C4-2B (cell line): ENCODE measurements at regions not wholly inside any gene's neighbourhood (a gene's known extent, or its start where the extent isn't known, plus 50 kb on each side); places are given as distances from the start of the nearest gene placed in this dataset.

Source experiments
- H3K27ac ChIP-seq: fragments of 450-650 bp; 2 replicates; pipeline ENCODE4 v1.5.1; 2017
- ZFX ChIP-seq: fragments of 450-650 bp; IDR thresholded peaks from 2 replicates; pipeline ENCODE4 v1.6.1; 2017
- TF ChIP-seq, protein P1 (sequence below): fragments of 450-650 bp; conservative IDR thresholded peaks from 2 replicates; pipeline ENCODE4 v1.5.1; 2017; ENCODE audit warnings: mild to moderate bottlenecking

DNA sequence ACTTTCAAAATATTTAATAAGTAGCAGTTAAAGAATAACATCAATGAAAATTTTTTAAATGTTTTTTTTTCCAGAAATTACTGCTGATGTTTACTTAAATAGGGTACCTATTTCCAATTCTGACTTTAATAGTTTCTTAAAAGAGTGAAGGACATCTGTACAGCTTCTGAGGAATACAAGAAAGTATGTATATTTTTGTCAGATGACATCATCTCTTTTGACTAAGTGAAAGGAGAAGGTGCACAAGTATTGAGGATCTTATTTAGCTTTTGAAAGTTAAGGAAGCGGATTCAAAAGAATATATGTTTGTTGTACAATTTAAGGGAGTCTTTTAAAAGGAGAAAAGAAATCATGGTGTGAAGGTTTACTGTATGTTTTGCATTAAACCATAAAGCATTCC, 90.0 kb upstream of the SLC35B3 start:
- H3K27ac ChIP-seq: no peak overlapping the region
- TF ChIP-seq, protein P1, sequence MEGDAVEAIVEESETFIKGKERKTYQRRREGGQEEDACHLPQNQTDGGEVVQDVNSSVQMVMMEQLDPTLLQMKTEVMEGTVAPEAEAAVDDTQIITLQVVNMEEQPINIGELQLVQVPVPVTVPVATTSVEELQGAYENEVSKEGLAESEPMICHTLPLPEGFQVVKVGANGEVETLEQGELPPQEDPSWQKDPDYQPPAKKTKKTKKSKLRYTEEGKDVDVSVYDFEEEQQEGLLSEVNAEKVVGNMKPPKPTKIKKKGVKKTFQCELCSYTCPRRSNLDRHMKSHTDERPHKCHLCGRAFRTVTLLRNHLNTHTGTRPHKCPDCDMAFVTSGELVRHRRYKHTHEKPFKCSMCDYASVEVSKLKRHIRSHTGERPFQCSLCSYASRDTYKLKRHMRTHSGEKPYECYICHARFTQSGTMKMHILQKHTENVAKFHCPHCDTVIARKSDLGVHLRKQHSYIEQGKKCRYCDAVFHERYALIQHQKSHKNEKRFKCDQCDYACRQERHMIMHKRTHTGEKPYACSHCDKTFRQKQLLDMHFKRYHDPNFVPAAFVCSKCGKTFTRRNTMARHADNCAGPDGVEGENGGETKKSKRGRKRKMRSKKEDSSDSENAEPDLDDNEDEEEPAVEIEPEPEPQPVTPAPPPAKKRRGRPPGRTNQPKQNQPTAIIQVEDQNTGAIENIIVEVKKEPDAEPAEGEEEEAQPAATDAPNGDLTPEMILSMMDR: no peak
- TF ChIP-seq ZFX: no peak

- no peak overlapping the region for H3K27ac ChIP-seq
- no peak for TF ChIP-seq ZFX
- TF ChIP-seq, protein P1: no peak
Measured at GRCh38 chr6:8513174-8513573, 77.8 kb upstream of the SLC35B3 start.

DNA sequence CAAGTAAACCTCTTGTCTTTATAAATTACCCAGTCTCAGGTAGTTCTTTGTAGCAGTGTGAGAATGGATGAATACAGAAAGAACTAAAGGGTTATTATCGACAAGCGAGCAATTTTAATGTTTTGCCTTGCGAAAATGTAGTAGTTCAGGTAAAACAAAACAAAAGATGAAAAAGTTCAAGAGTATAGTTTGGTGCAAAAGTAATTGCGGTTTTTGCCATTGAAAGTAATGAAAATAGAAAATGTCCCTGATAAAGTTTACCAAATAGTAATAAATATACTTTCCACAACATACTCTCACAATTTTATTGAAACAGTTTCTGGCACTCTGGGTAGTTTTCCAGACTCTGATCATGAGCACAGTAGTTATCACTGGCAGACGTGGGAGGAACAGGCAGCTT, 71.9 kb upstream of the SLC35B3 start:
- H3K27ac ChIP-seq: no peak overlapping the region
- no peak for TF ChIP-seq ZFX
- TF ChIP-seq, protein P1: no peak

GRCh38 chr6:8506126-8506525, 70.8 kb upstream of the SLC35B3 start:
- H3K27ac ChIP-seq: no peak overlapping the region
- TF ChIP-seq ZFX: no peak
- TF ChIP-seq, protein P1: no peak

- TF ChIP-seq ZFX: no peak
- TF ChIP-seq, protein P1: peak; percentile 81
- H3K27ac ChIP-seq: no peak overlapping the region
Measured at GRCh38 chr6:8499540-8499939, 64.2 kb upstream of the SLC35B3 start.

DNA sequence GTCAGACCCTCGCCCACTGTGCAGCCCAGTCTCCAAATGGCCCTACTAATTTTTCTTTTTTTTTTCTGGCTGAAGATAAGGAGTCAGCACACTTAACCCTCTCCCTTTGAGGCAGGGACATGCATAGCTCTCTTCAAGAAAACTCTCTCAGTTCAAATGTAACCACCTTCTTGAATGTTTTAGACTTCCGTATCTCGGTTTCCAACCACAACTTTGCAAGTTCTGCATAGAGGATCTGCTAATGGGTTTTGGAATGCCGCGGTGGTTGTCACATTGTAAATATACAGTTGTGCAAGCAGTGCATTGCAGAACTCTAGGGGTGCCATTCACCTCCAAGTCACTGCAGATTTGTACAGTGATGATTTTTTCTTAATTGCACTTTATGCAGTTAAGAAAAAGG, 59.4 kb upstream of the SLC35B3 start:
- H3K27ac ChIP-seq: no peak overlapping the region

DNA sequence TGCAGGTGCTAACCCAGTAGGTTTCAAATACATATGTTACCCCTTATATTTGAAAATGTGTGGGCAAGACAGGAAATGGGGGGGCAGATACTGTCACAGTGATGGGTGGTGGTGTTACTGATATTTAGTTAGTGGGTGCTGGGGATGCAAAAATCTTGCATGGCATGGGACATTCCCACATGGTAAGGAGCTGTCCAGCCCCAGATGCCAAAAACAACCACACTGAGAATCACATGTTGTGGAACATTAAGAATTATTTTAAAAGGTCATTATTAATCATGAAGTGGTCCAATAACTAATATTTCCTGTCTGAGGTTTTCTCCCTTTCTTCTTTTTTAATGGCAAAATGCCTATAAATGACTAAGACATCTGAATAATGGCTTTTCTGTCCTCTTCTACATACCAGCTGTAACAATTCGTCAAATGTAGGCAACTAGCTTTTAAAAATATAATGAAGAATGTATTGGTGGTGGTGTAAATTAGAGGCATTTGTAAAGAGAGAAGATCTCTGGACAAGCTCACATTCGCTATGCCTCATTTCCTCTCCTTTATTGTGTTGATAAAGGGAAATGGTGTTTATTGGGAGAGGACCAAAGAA, 57.3 kb upstream of the SLC35B3 start:
- no peak overlapping the region for H3K27ac ChIP-seq
- TF ChIP-seq, protein P1: no peak
- TF ChIP-seq ZFX: no peak

More for the DNA sequence above, 59.4 kb upstream of the SLC35B3 start:
- no peak for TF ChIP-seq ZFX
